H1 (cell line): ENCODE measurements at regions not wholly inside any gene's neighbourhood (a gene's known extent, or its start where the extent isn't known, plus 50 kb on each side); places are given as distances from the start of the nearest gene placed in this dataset.

ENCODE experiments used
- CTCF ChIA-PET: fragments of 300-600 bp; sonication (Branson Sonifier 250); formaldehyde crosslinking; loops from one replicate; lab custom pipeline; 2021; ENCODE audit not compliant: partially characterized antibody; lab: Charles Lee
- POLR2A ChIA-PET: fragments of 300-600 bp; sonication (Branson Sonifier 250); formaldehyde crosslinking; loops from one replicate; lab custom pipeline; 2021; ENCODE audit warnings: inconsistent platforms; ENCODE audit not compliant: partially characterized antibody; lab: Charles Lee
- DNase-seq, 2 experiments: peaks; one replicate each; pipeline versions ENCODE4 v3.0.0 to v3.0.0-alpha.2; 2010 to 2022; ENCODE audit warnings: low spot score in 2 of 2, low read depth in 1 of 2, mixed read lengths in 1 of 2
- FAIRE-seq: peaks from 2 replicates; lab custom pipeline; 2011; peaks lifted over from hg19 to GRCh38; lab: Jason Lieb, UNC
- H2AFZ ChIP-seq: 2 replicates; pipeline ENCODE4 v1.8.1; 2012; ENCODE audit warnings: low read length, inconsistent platforms
- H2AK5ac ChIP-seq: 2 replicates; pipeline ENCODE4 v1.6.1; 2013; ENCODE audit warnings: low read depth, low read length
- H2BK120ac ChIP-seq: replicated peaks from 2 replicates; pipeline ENCODE3; 2013; ENCODE audit warnings: low read depth, low read length, inconsistent platforms
- H2BK12ac ChIP-seq: 2 replicates; pipeline ENCODE4 v1.6.1; 2013; ENCODE audit warnings: low read depth, low read length
- H2BK15ac ChIP-seq: 2 replicates; pipeline ENCODE4 v1.6.1; 2013; ENCODE audit warnings: low read length
- H2BK20ac ChIP-seq: 2 replicates; pipeline ENCODE4 v1.6.1; 2013; ENCODE audit warnings: low read length
- H2BK5ac ChIP-seq: 2 replicates; pipeline ENCODE4 v1.6.1; 2013; ENCODE audit warnings: low read depth, low read length
- H3K14ac ChIP-seq: 2 replicates; pipeline ENCODE4 v1.6.1; 2013; ENCODE audit warnings: inconsistent platforms; ENCODE audit not compliant: insufficient read length
- H3K18ac ChIP-seq: 2 replicates; pipeline ENCODE4 v1.6.1; 2013; ENCODE audit warnings: low read length; ENCODE audit errors: extremely low read depth
- H3K23ac ChIP-seq: 2 replicates; pipeline ENCODE4 v1.6.1; 2013; ENCODE audit warnings: inconsistent platforms; ENCODE audit not compliant: insufficient read length
- H3K23me2 ChIP-seq: 2 replicates; pipeline ENCODE4 v1.6.1; 2013; ENCODE audit warnings: low read depth, low read length
- H3K27ac ChIP-seq: 2 replicates; pipeline ENCODE4 v1.6.1; 2011; ENCODE audit warnings: low read depth, low read length, inconsistent platforms
- H3K27me3 ChIP-seq, 4 experiments: replicated peaks in 1 of 4; 1 replicate in 1 of 4; 2 replicates in 3 of 4; pipeline versions ENCODE4 v1.6.1 to v1.8.1; 2011 to 2013; ENCODE audit warnings: low read length in 3 of 4, mild to moderate bottlenecking in 3 of 4, inconsistent platforms in 2 of 4, mixed read lengths in 2 of 4, moderate library complexity in 1 of 4; ENCODE audit not compliant: control insufficient read depth in 3 of 4, insufficient read depth in 3 of 4; ENCODE audit errors: extremely low read depth in 1 of 4
- H3K36me3 ChIP-seq, 4 experiments: 2 replicates each; pipeline versions ENCODE4 v1.6.1 to v1.8.1; 2011 to 2013; ENCODE audit warnings: mild to moderate bottlenecking in 4 of 4, low read length in 3 of 4, moderate library complexity in 2 of 4, control low read depth in 1 of 4, inconsistent platforms in 1 of 4; ENCODE audit not compliant: insufficient read depth in 4 of 4, control insufficient read depth in 2 of 4
- H3K4ac ChIP-seq: replicated peaks from 2 replicates; pipeline ENCODE3; 2013; ENCODE audit warnings: low read length, low read depth, mixed read lengths, inconsistent platforms; ENCODE audit not compliant: insufficient read length
- H3K4me1 ChIP-seq, 4 experiments: replicated peaks in 1 of 4; 1 replicate in 1 of 4; 2 replicates in 3 of 4; pipeline versions ENCODE4 v1.6.1 to v1.8.1; 2011 to 2013; ENCODE audit warnings: low read length in 3 of 4, inconsistent platforms in 2 of 4, mixed read lengths in 1 of 4; ENCODE audit not compliant: insufficient read depth in 4 of 4, control insufficient read depth in 3 of 4
- H3K4me2 ChIP-seq, 2 experiments: 2 replicates each; pipeline versions ENCODE4 v1.6.1 to v1.8.1; 2011 to 2013; ENCODE audit warnings: low read depth in 2 of 2, low read length in 2 of 2, control low read depth in 1 of 2, inconsistent platforms in 1 of 2, mild to moderate bottlenecking in 1 of 2; ENCODE audit not compliant: insufficient read depth in 1 of 2
- H3K4me3 ChIP-seq, 4 experiments: fragments of 200-600, 300-600 bp in 1 of 4; sonication (generic), shearing (Covaris generic), sonication (Bioruptor Twin) in 1 of 4; 2 replicates each; pipeline versions ENCODE4 v1.5.1 to v1.8.1; 2011 to 2016; ENCODE audit warnings: low read length in 4 of 4, low read depth in 3 of 4, control low read depth in 2 of 4, inconsistent platforms in 2 of 4, mild to moderate bottlenecking in 2 of 4, mixed read lengths in 1 of 4, moderate library complexity in 1 of 4; ENCODE audit not compliant: insufficient read depth in 2 of 4; ENCODE audit errors: extremely low read depth in 1 of 4
- H3K56ac ChIP-seq: replicated peaks from 2 replicates; pipeline ENCODE3; 2013; ENCODE audit warnings: low read depth, mild to moderate bottlenecking, mixed read lengths, low read length, inconsistent platforms; ENCODE audit not compliant: insufficient read length
- H3K79me1 ChIP-seq: 2 replicates; pipeline ENCODE4 v1.6.1; 2013; ENCODE audit warnings: low read depth, low read length, control low read depth
- H3K79me2 ChIP-seq, 2 experiments: 2 replicates each; pipeline versions ENCODE4 v1.6.1 to v1.8.1; 2012 to 2013; ENCODE audit warnings: low read length in 2 of 2, mild to moderate bottlenecking in 2 of 2, inconsistent platforms in 1 of 2; ENCODE audit not compliant: insufficient read depth in 2 of 2, control insufficient read depth in 1 of 2
- H3K9ac ChIP-seq, 4 experiments: replicated peaks in 1 of 4; 1 replicate in 1 of 4; 2 replicates in 3 of 4; pipeline versions ENCODE4 v1.6.1 to v1.8.1; 2011 to 2013; ENCODE audit warnings: low read depth in 3 of 4, low read length in 3 of 4, control low read depth in 2 of 4, mild to moderate bottlenecking in 2 of 4, moderate library complexity in 2 of 4, inconsistent platforms in 1 of 4; ENCODE audit errors: extremely low read depth in 1 of 4
- H3K9me3 ChIP-seq, 2 experiments: 2 replicates each; pipeline versions ENCODE4 v1.6.1 to v1.8.1; 2012 to 2013; ENCODE audit warnings: mild to moderate bottlenecking in 2 of 2, moderate library complexity in 2 of 2, control low read depth in 1 of 2, inconsistent platforms in 1 of 2, low read depth in 1 of 2, low read length in 1 of 2, mixed read lengths in 1 of 2; ENCODE audit not compliant: insufficient read depth in 2 of 2
- H4K20me1 ChIP-seq, 2 experiments: replicated peaks in 1 of 2; 2 replicates each; pipeline versions ENCODE3 to v1.8.1; 2011 to 2013; ENCODE audit warnings: inconsistent platforms in 2 of 2, low read length in 2 of 2, mild to moderate bottlenecking in 1 of 2; ENCODE audit not compliant: insufficient read depth in 2 of 2, control insufficient read depth in 1 of 2
- H4K5ac ChIP-seq: 2 replicates; pipeline ENCODE4 v1.6.1; 2013; ENCODE audit warnings: low read length, low read depth, mixed read lengths, inconsistent platforms; ENCODE audit not compliant: insufficient read length
- H4K8ac ChIP-seq: 2 replicates; pipeline ENCODE4 v1.8.0; 2013; ENCODE audit warnings: mild to moderate bottlenecking, moderate library complexity, low read length, inconsistent platforms; ENCODE audit not compliant: insufficient read depth; ENCODE audit errors: extremely low read depth
- H4K91ac ChIP-seq: replicated peaks from 2 replicates; pipeline ENCODE3; 2013; ENCODE audit warnings: low read length, mixed read lengths, inconsistent platforms; ENCODE audit not compliant: insufficient read length
- HDAC6 ChIP-seq: IDR thresholded peaks from one replicate; pipeline ENCODE4 v1.7.1; 2012; ENCODE audit warnings: low read depth, mild to moderate bottlenecking, inconsistent platforms, low read length, moderate library complexity
- TCF12 ChIP-seq: IDR thresholded peaks from 2 replicates; pipeline ENCODE4 v1.6.1; 2011; ENCODE audit warnings: low read depth, mild to moderate bottlenecking, low read length
- WGBS, 2 experiments: shearing (Covaris generic) in 1 of 2; methylation state at CpG; one replicate each; pipeline versions ENCODE4 v1.1.6 to v1.1.7; 2013 to 2015; ENCODE audit warnings: low lambda C conversion rate in 2 of 2, mixed read lengths in 2 of 2, inconsistent platforms in 1 of 2, low coverage in 1 of 2, missing lambda C conversion rate in 1 of 2; ENCODE audit not compliant: insufficient replicate concordance in 2 of 2, insufficient coverage in 1 of 2, insufficient read length in 1 of 2; ENCODE audit errors: extremely low coverage in 1 of 2, missing lambda C conversion rate in 1 of 2; 5-methylcytosine and 5-hydroxymethylcytosine counted together

GRCh38 chr6:5946181-5946580 lies 60.5 kb downstream of the NRN1 start:
- Histone ChIP-seq H2BK12ac (no peak overlapping the region), H2BK20ac (no peak overlapping the region), H3K23me2 (no peaks in the 10 kb centered on the region), H3K14ac (no peak overlapping the region), H4K20me1 (no peaks in the 10 kb centered on the region), H3K79me2 (no peaks in the 10 kb centered on the region), H2AFZ (no peak overlapping the region), H2BK5ac (no peak overlapping the region), H3K9me3 (peaks cover 2 to 7% of the 10 kb centered on the region in 2 experiments; a peak in 1 of 4 replicates), H3K18ac (no peak overlapping the region), H3K56ac (no peak overlapping the region), H3K27ac (no peak overlapping the region), H4K5ac (no peak overlapping the region), H3K4me3 (no peak overlapping the region), H3K4me1 (no peaks in the 10 kb centered on the region), H3K4me2 (no peak overlapping the region), H3K23ac (no peak overlapping the region), H3K27me3 (no peaks in the 10 kb centered on the region), H2BK120ac (no peak overlapping the region), H3K79me1 (no peaks in the 10 kb centered on the region), H3K4ac (no peak overlapping the region), H2AK5ac (no peak overlapping the region), H3K36me3 (no peaks in the 10 kb centered on the region), H4K91ac (no peak overlapping the region), H4K8ac (no peak overlapping the region; the same call in 1 of the 2 replicates), H3K9ac (no peak overlapping the region), H2BK15ac (no peak overlapping the region)
- POLR2A ChIA-PET, result no interaction called here
- CTCF ChIA-PET, result interaction anchor here (0.5 to 1.5 kb wide), 6 partner anchors 9 to 843 kb away, joined by 3 read pairs; no protein-coding TSS in a partner anchor
- FAIRE-seq (no peak), DNase-seq (no peak)
- 83% methylated on average over 4 of the region's 4 CpGs; no CpG with 5 or more reads in 1 of the 2 experiments for WGBS, 2 experiments
- TF ChIP-seq HDAC6 (no peak), TCF12 (no peak)
